ENCODE measurements at regions not wholly inside any gene's neighbourhood (a gene's known extent, or its start where the extent isn't known, plus 50 kb on each side); places are given as distances from the start of the nearest gene placed in this dataset.

DNA sequence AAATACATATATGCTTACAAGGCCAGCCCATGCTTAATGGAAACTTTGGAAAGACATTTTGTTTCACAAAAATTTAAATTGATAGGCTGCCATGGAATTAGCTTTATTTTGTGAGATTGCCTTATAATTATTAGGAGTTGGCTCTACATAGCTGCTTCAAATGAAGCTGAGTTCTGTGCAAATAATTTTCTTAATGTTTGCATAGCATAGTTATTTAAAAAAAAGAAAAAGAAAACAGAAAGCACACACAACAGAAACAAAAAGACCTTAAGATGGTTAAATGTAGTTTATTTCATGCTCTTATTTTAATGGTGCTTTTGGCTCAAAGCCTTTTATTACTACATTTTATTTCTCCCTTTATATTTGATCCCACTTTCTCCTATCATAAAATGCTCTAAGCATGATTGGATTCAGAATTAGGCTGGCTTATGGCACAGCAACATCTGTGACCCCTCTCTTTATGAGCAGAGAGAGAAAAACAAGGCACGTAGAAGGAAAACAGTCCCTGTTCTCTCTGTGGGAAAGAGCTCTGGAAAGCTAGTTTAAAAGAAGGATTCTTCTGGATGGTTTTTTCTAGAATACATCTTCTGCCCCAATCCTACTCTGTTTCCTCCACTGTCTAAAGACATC is 530.5 kb downstream of the NTRK2 start:
- TF ChIP-seq, protein P1, sequence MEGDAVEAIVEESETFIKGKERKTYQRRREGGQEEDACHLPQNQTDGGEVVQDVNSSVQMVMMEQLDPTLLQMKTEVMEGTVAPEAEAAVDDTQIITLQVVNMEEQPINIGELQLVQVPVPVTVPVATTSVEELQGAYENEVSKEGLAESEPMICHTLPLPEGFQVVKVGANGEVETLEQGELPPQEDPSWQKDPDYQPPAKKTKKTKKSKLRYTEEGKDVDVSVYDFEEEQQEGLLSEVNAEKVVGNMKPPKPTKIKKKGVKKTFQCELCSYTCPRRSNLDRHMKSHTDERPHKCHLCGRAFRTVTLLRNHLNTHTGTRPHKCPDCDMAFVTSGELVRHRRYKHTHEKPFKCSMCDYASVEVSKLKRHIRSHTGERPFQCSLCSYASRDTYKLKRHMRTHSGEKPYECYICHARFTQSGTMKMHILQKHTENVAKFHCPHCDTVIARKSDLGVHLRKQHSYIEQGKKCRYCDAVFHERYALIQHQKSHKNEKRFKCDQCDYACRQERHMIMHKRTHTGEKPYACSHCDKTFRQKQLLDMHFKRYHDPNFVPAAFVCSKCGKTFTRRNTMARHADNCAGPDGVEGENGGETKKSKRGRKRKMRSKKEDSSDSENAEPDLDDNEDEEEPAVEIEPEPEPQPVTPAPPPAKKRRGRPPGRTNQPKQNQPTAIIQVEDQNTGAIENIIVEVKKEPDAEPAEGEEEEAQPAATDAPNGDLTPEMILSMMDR (IDR thresholded peaks at IDR 0.05) = no peak
- no peak for TF ChIP-seq EP300 (IDR thresholded peaks at IDR 0.05)
